HG03571 (cell line): ENCODE measurements at regions not wholly inside any gene's neighbourhood (a gene's known extent, or its start where the extent isn't known, plus 50 kb on each side); places are given as distances from the start of the nearest gene placed in this dataset.

Source experiments
- ATAC-seq: cut with Tn5 transposase; IDR thresholded peaks from one replicate; pipeline ENCODE4 v1.9.1; 2021; ENCODE audit not compliant: unreplicated experiment

GRCh38 chr9:36728651-36729520 lies 156.2 kb downstream of the MELK start:
- no peak for ATAC-seq

- no peak for ATAC-seq
Observed at GRCh38 chr9:36729906-36730305, 157.2 kb downstream of the MELK start.

- no peak for ATAC-seq
Observed at GRCh38 chr9:36730414-36730813, 157.7 kb downstream of the MELK start.

- no peak for ATAC-seq
Observed at GRCh38 chr9:36731068-36731956, 158.6 kb downstream of the MELK start.

- ATAC-seq, result no peak
Observed at GRCh38 chr9:36734737-36735136, 162.0 kb downstream of the MELK start.

- ATAC-seq, result no peak
Observed at GRCh38 chr9:36736648-36737047, 164.0 kb downstream of the MELK start.

GRCh38 chr9:36738318-36738976 lies 165.8 kb downstream of the MELK start:
- ATAC-seq, result no peak

- ATAC-seq, result no peak
Observed at GRCh38 chr9:36739373-36740116, 166.8 kb downstream of the MELK start.

- ATAC-seq, result no peak
Observed at GRCh38 chr9:36742264-36742663, 169.6 kb downstream of the MELK start.

GRCh38 chr9:36744678-36745077 lies 172.0 kb downstream of the MELK start:
- ATAC-seq, result no peak

GRCh38 chr9:36745977-36746376 lies 173.3 kb downstream of the MELK start:
- ATAC-seq, result no peak

GRCh38 chr9:36746415-36746814 lies 173.7 kb downstream of the MELK start:
- no peak for ATAC-seq

GRCh38 chr9:36748322-36748899 lies 175.7 kb downstream of the MELK start:
- ATAC-seq, result no peak

- no peak for ATAC-seq
Observed at GRCh38 chr9:36749461-36749860, 176.8 kb downstream of the MELK start.

GRCh38 chr9:36750630-36751029 lies 177.9 kb downstream of the MELK start:
- ATAC-seq, result no peak

- ATAC-seq, result no peak
Observed at GRCh38 chr9:36755019-36755418, 182.3 kb downstream of the MELK start.

GRCh38 chr9:36759141-36759540 lies 186.4 kb downstream of the MELK start:
- no peak for ATAC-seq

- ATAC-seq, result no peak
Observed at GRCh38 chr9:36759976-36760375, 187.3 kb downstream of the MELK start.

GRCh38 chr9:36760667-36761420 lies 188.1 kb downstream of the MELK start:
- ATAC-seq, result no peak

- no peak for ATAC-seq
Observed at GRCh38 chr9:36762958-36763357, 190.3 kb downstream of the MELK start.
